ENCODE measurements at regions not wholly inside any gene's neighbourhood (a gene's known extent, or its start where the extent isn't known, plus 50 kb on each side); places are given as distances from the start of the nearest gene placed in this dataset.
"Not testable (repeated sequence)": the region's sequence is repeated elsewhere in the genome, so short reads cannot be mapped to it uniquely, and the experiment has no call there.

DNA sequence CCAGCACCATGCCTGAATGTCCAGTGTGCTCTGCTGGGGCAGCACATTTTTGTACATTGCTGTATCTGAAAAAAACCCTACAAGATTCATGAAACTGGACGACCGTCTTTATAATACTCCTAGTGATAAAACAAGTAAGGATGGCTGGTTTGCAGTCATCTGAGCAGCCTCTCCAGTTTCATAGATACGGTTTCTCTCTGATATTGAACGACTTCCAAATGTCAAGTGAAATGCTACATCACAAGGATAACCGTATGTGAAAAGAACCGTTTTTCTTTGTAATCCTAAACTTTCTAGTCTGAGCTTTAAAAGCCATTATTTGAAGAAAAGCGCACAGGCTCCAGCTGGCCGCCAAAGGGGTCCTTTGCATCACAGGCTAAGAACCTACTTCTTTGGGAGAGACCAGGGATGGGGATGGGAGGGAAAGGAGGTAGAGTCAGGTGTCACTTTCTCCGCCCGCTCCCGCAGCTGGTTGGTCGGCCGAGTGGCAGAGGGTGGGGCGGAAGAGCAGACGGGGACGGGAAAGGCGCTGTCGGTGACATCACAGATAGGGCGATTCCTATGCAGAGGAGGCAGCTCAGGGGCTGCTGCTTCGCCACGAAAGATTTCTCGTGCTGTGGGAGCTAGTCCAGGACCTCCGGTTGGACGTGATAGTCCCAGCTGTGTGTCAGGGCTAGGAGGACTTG, 180.4 kb upstream of the NOTCH2NLA start:
- H3K27ac ChIP-seq (ENCODE audit: insufficient read length, low read depth, low read length); H3K4me1 ChIP-seq (ENCODE audit: insufficient read depth, low read length); H2BK15ac ChIP-seq (ENCODE audit: low read depth, low read length): not testable (repeated sequence)

More for the DNA sequence above, 180.4 kb upstream of the NOTCH2NLA start:
- no CpG with 5 or more reads among the region's 24 CpGs for WGBS (ENCODE audit: extremely low coverage, insufficient read length, low lambda C conversion rate)
- not testable (repeated sequence) for H3K27me3 Mint-ChIP-seq (ENCODE audit: low read depth); H3K56ac ChIP-seq (ENCODE audit: insufficient read length, low read depth, low read length); H3K4me1 Mint-ChIP-seq; H3K14ac ChIP-seq (ENCODE audit: insufficient read depth, low read length); H2BK20ac ChIP-seq (ENCODE audit: low read depth, low read length, poor library complexity, severe bottlenecking); H2AFZ ChIP-seq (ENCODE audit: low read length); H3K79me1 ChIP-seq (ENCODE audit: insufficient read depth, low read depth, low read length, poor library complexity, severe bottlenecking); H3K23me2 ChIP-seq (ENCODE audit: insufficient read length, low read depth, low read length, poor library complexity, severe bottlenecking); H3K4me2 ChIP-seq (ENCODE audit: insufficient read depth, insufficient read length, low read length); H3K4ac ChIP-seq (ENCODE audit: low read depth, low read length); H2BK120ac ChIP-seq (ENCODE audit: low read depth, low read length, poor library complexity, severe bottlenecking); H4K5ac ChIP-seq (ENCODE audit: insufficient read length, low read depth, low read length); H4K91ac ChIP-seq (ENCODE audit: insufficient read length, low read depth, low read length); H2AK5ac ChIP-seq (ENCODE audit: insufficient read length, low read length); H3K27me3 ChIP-seq (ENCODE audit: insufficient read depth, low read length); H3K36me3 Mint-ChIP-seq (ENCODE audit: insufficient read depth in 1 of 3, low read depth in 3 of 3); H3K18ac ChIP-seq (ENCODE audit: insufficient read length, low read depth, low read length); H3K79me2 ChIP-seq (ENCODE audit: insufficient read depth, low read length); H4K8ac ChIP-seq (replicated peaks; ENCODE audit: insufficient read length, low read depth, low read length); H4K20me1 ChIP-seq (ENCODE audit: control insufficient read depth, insufficient read depth, insufficient read length); H3K9ac ChIP-seq (ENCODE audit: extremely low read depth, insufficient read length, low read length); H2BK5ac ChIP-seq (ENCODE audit: insufficient read length, low read length); H3K9me3 ChIP-seq (ENCODE audit: control insufficient read depth, low read depth, low read length); H3K9me3 Mint-ChIP-seq; H3T11ph ChIP-seq (ENCODE audit: low read length); H2BK12ac ChIP-seq (ENCODE audit: insufficient read length, low read depth, low read length); H3K23ac ChIP-seq (ENCODE audit: insufficient read length, low read depth, low read length)
- peak; percentile 48 for DNase-seq
- Mint-ChIP-seq H3K4me3 (peak overlapping the region; percentile 60 to 61; a peak in 3 of 5 replicates), H3K27ac (peak overlapping the region in 2 of 3 experiments; percentile 98 to 100; a peak in 4 of 7 replicates)
